HG03571 (cell line): ENCODE measurements at regions not wholly inside any gene's neighbourhood (a gene's known extent, or its start where the extent isn't known, plus 50 kb on each side); places are given as distances from the start of the nearest gene placed in this dataset.
"Not testable (repeated sequence)": the region's sequence is repeated elsewhere in the genome, so short reads cannot be mapped to it uniquely, and the experiment has no call there.

Source experiments
- ATAC-seq: cut with Tn5 transposase; IDR thresholded peaks from one replicate; pipeline ENCODE4 v1.9.1; 2021; ENCODE audit not compliant: unreplicated experiment

DNA sequence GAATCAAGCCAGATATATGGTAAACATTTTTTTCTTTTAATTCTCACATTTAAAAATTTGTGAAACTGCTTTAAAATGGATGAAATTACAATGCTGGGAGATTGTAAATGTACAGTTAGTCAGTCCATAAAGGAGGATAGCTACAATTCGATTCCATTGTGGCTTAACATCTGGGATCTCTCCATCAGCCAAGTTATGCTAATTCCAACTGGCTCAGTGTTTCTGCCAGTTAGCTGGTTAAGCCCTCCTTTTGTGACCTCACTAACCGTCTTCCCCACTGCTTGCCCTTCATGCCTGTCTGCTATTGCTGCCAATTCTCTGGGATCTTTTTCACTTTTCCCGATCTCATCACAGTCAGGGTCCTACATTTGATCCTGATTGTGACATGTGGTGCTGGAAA, 1347.6 kb downstream of the CDH11 start:
- no peak for ATAC-seq

- ATAC-seq, result no peak
Measured at GRCh38 chr16:63769211-63769610, 1352.7 kb downstream of the CDH11 start.

DNA sequence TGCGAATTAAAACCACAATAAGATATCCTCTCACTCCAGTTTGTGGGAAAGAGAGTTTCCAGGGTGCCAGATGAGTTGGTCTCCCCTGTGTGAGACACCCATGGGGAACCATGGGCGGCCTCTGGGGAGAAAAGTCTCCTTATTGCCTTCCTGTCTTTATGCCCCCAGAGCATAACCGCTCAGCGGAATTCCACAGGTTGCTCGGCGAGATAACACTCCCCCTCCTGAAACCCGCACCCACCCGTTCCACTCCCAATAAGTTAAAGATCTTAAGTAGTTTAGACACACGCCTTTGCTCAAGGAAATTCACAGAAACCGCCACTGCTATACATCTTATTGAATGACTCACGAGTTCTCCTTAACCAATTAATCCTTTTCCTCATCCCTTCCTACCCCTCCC, 1361.6 kb downstream of the CDH11 start:
- ATAC-seq, result not testable (repeated sequence)

- ATAC-seq, result no peak
Measured at GRCh38 chr16:63752347-63752746, 1369.5 kb downstream of the CDH11 start.

DNA sequence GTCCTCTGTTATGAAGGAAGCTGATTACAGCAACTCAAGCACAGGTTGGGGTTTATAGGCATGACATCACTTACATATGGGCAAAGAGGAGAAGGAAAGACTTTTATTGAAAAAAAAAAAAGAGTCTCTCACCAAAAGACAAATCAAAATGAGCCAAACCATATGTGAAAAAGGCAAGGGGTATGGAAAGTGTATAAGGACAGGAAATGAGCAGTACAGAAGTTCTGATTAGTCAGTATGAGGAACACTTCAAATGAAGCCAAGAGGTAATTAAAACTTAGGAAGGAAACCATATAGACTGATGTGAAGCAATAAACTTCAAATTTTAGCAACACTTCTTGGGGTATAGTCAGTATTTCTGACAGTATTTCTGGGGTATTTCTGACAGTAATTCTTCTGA, 1372.6 kb downstream of the CDH11 start:
- ATAC-seq, result no peak

DNA sequence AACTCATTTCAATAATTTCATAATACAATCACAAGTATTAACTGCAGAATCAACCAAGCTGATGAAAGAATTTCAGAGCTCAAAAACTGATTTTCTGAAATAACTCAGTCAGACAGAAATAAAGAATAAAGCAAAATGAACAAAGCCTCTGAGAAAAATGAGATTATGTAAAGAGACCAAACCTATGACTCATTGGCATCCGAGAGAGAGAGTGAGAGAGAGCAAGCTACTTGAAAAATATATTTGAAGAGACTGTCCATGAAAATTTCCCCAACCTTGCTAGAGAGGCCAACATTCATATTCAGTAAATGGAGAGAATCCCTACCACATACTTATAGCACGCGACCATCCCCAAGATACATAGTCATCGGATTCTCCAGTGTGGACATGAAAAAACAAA, 1376.4 kb downstream of the CDH11 start:
- ATAC-seq, result no peak

GRCh38 chr16:63744077-63744874, 1377.6 kb downstream of the CDH11 start:
- ATAC-seq, result no peak

DNA sequence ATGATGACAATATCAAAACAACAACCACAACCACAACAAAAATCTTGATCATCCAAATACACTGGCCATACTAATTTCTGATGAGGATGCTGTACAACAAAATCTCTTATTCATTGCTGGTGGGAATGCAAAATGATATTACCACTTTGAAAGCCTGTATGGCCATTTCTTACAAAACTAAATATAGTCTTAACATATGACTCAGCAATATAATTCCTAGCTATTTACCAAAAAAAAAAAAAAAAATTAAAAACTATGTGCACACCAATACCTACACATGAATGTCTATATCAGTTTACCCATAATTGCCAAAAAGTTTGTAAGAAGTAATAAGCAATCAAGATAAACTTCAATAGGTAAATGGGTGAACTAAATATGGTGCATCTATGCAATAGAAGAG, 1379.7 kb downstream of the CDH11 start:
- no peak for ATAC-seq

DNA sequence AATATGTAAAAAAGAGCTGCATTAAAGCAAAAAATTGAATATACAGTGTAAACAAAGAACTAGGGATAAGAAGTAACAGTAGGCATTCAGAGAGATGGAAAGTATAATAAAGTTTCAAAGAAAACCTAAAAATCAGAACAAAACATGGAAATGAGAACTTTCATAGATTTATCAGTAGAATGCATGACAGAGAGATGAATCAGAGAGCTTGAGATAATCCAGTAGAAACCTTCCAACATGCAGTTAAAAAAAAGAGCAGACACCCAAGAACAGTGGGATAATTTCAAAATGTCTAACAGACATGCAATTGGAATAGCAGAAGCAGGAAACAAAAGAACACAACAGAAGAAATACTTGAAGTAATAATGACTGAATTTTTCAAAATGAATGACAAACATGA, 1384.2 kb downstream of the CDH11 start:
- ATAC-seq, result no peak

DNA sequence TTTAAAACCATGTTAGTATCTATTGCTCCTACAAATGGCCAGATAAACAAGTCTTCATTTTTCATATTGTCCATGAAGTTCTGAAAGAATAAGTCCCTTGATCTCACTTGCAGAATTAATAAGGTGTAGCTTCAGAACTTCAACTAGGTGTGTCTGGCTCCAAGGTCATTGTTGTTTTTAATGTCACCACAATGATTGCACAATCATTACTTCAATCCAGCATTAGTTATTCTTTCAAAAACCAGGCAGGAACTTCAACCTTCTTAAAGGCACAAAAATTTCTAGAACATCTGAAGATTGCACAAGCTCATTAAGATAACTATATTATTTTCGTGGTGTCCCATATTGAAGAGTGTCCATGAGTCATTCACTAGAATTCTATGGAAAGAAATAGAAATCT, 1386.4 kb downstream of the CDH11 start:
- ATAC-seq, result no peak

- ATAC-seq, result no peak
Measured at GRCh38 chr16:63720848-63721247, 1401.0 kb downstream of the CDH11 start.

- ATAC-seq, result no peak
Measured at GRCh38 chr16:63719926-63720325, 1401.9 kb downstream of the CDH11 start.

GRCh38 chr16:63717806-63718205, 1404.1 kb downstream of the CDH11 start:
- no peak for ATAC-seq

- ATAC-seq, result no peak
Measured at GRCh38 chr16:63714876-63715275, 1407.0 kb downstream of the CDH11 start.

DNA sequence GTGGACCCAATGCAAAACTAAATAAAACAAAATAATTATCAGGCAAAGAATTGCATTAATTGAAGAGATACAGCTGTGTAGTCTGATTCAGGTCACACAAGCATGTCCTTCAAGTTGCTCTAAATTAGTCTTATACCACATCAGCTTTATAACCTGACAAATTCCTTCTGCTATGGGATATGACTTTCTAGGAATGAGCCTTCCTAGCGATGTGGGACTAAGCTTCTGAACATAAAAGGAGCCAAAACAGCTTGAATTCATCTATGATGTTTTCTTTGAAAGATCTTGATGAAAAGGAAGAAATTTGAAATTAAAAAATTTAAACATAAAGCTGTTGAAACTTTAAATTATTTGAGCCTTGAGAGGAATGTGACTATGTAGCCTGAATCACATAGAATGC, 1409.1 kb downstream of the CDH11 start:
- ATAC-seq, result no peak

DNA sequence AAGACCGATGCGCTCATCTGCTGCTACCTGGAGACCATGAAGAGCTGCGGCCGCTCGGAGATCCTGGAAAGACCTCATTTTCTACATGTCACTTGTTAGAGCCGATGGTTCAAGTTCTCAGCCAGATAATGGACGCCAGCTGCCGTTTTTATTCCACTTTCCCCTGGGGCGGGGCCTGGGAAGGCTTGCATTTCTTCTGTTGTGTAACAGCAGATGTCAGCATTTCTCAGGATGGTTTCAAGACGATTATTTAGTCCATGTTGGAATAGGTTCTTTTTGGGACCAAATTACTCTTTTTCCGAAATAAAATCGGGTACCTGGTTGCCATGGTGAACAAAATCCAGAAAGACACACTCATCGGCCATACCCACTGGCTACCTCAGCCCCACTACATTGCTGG, 1418.3 kb downstream of the CDH11 start:
- no peak for ATAC-seq

DNA sequence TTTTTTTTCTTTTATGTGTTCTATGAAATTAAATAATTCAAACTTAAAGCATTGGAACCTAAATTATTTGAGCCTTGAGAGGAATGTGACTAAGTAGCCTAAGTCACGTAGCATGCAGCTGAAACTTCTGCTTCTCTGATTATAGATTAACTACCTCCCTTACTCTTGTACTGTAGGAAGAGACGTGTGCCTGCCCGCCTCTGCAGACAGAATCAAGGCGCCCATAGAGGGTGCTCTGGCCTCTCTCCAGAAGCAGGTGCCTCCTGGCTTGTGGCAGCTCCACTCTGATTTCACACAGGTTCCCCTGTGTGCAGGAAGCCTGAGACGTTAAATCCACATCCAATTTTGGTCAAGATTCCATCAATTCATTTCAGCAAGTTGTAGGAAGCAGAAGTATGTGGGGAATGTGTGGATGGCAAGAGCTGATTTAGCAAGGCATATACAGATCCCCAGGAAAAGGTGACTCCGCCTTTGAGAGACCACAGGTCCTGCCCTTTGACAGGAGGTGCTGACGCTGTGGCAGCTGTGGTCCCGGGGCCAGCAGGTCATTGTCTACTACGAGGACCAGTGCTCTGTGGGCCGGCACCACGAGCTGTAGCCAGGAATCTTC, 1418.8 kb downstream of the CDH11 start:
- no peak for ATAC-seq

- no peak for ATAC-seq
Measured at GRCh38 chr16:63697736-63698135, 1424.1 kb downstream of the CDH11 start.

DNA sequence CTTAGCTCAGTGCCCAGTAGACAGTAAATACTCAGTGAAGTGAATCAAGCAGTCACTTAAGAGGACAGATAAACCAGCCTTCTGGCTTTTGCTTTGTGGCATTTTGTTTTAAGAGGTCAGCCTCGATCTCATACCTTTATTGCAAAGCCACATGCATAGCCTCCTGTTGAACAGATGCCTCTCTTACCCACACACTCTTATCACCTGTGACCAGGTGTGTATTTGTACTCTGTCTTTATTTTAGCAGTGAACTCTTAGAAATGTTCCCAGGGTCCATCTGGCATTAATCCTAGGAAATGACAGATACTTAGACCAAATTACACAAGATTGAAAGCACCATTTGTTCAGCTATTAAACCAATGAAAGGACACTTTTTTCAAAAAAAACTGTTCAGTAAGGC, 1426.5 kb downstream of the CDH11 start:
- no peak for ATAC-seq

DNA sequence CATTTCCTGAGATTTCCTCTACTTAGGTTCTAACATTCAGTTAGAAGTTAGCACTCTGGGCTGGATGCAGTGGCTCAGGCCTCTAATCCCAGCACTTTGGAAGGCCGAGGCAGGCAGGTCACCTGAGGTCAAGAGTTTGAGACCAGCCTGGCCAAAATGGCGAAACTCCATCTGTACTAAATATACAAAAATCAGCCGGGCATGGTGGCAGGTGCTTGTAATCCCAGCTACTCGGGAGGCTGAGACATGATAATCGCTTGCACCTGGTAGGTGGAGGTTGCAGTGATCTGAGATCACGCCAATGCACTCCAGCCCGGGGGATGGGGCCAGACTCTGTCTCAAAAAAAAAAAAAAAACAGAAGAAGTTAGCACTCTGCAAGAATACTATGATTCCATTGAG, 1430.9 kb downstream of the CDH11 start:
- ATAC-seq, result no peak

GRCh38 chr16:63690267-63690666, 1431.6 kb downstream of the CDH11 start:
- ATAC-seq, result no peak

DNA sequence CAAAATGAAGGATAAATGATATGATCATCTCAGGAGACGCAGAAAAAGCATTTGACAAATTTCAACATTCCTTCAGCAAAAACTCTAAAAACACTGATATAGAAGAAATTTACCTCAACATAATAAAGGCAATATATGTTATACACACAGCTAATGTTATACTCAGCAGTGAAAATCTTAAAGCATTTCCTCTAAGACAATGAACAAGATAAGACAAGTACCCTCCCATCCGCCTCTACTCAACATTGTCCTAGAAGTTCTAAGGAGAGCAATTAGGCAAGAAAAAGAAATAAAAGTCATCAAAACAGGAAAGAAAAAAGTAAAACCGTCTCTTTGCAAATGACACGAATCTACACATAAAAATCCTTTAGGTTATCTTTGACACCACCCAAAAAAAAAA, 1432.8 kb downstream of the CDH11 start:
- ATAC-seq, result no peak
